Midbrain (tissue), 1 donor: ENCODE measurements at regions not wholly inside any gene's neighbourhood (a gene's known extent, or its start where the extent isn't known, plus 50 kb on each side); places are given as distances from the start of the nearest gene placed in this dataset.
A peak's percentile ranks its signal among the peaks of the same experiment; 100 is the strongest.
"Not testable (repeated sequence)": the region's sequence is repeated elsewhere in the genome, so short reads cannot be mapped to it uniquely, and the experiment has no call there.

ENCODE experiments used
- DNase-seq: peaks from one replicate; lab custom pipeline; 2025; lab: John Stamatoyannopoulos, UW

GRCh38 chr3:177358091-177358976, 161.1 kb upstream of the TBL1XR1 start:
- DNase-seq: peak; percentile 54

- DNase-seq: no peak
Observed at GRCh38 chr3:177358977-177359592, 161.8 kb upstream of the TBL1XR1 start.

- DNase-seq: peak; percentile 94
Observed at GRCh38 chr3:177359593-177360357, 162.5 kb upstream of the TBL1XR1 start.

- DNase-seq: no peak
Observed at GRCh38 chr3:177361081-177361938, 164.0 kb upstream of the TBL1XR1 start.

GRCh38 chr3:177362626-177363025, 165.3 kb upstream of the TBL1XR1 start:
- no peak for DNase-seq

- no peak for DNase-seq
Observed at GRCh38 chr3:177364236-177364635, 167.0 kb upstream of the TBL1XR1 start.

GRCh38 chr3:177365294-177365693, 168.0 kb upstream of the TBL1XR1 start:
- not testable (repeated sequence) for DNase-seq

- DNase-seq: no peak
Observed at GRCh38 chr3:177367788-177368187, 170.5 kb upstream of the TBL1XR1 start.

GRCh38 chr3:177370246-177370822, 173.1 kb upstream of the TBL1XR1 start:
- DNase-seq: no peak

- no peak for DNase-seq
Observed at GRCh38 chr3:177371146-177371545, 173.9 kb upstream of the TBL1XR1 start.

- DNase-seq: no peak
Observed at GRCh38 chr3:177371888-177372287, 174.6 kb upstream of the TBL1XR1 start.

GRCh38 chr3:177374323-177374722, 177.0 kb upstream of the TBL1XR1 start:
- no peak for DNase-seq

- DNase-seq: no peak
Observed at GRCh38 chr3:177375316-177375715, 178.0 kb upstream of the TBL1XR1 start.

- DNase-seq: no peak
Observed at GRCh38 chr3:177377166-177377565, 179.9 kb upstream of the TBL1XR1 start.

GRCh38 chr3:177378168-177378567, 180.9 kb upstream of the TBL1XR1 start:
- no peak for DNase-seq

GRCh38 chr3:177379045-177379444, 181.8 kb upstream of the TBL1XR1 start:
- no peak for DNase-seq

GRCh38 chr3:177381070-177381469, 183.8 kb upstream of the TBL1XR1 start:
- DNase-seq: no peak

GRCh38 chr3:177382944-177383343, 185.7 kb upstream of the TBL1XR1 start:
- no peak for DNase-seq

- no peak for DNase-seq
Observed at GRCh38 chr3:177385186-177385585, 187.9 kb upstream of the TBL1XR1 start.

GRCh38 chr3:177385831-177386301, 188.6 kb upstream of the TBL1XR1 start:
- DNase-seq: no peak

- no peak for DNase-seq
Observed at GRCh38 chr3:177388209-177388608, 190.9 kb upstream of the TBL1XR1 start.
